Neural progenitor cell (in vitro differentiated cells): ENCODE measurements at regions not wholly inside any gene's neighbourhood (a gene's known extent, or its start where the extent isn't known, plus 50 kb on each side); places are given as distances from the start of the nearest gene placed in this dataset.
A peak's percentile ranks its signal among the peaks of the same experiment; 100 is the strongest.

ENCODE experiments used
- DNase-seq: peaks from one replicate; pipeline ENCODE4 v3.0.0-alpha.2; 2016; ENCODE audit warnings: low spot score
- H2AFZ ChIP-seq: fragments of 200-600 bp; sonication (generic); replicated peaks from 2 replicates; pipeline ENCODE4 v1.6.1; 2016; ENCODE audit warnings: antibody characterized with exemption
- H3F3A ChIP-seq: fragments of 200-600 bp; sonication (generic); 2 replicates; pipeline ENCODE4 v1.6.1; 2016; ENCODE audit warnings: antibody characterized with exemption, low read depth
- H3K27ac ChIP-seq: fragments of 200-600 bp; sonication (generic); 2 replicates; pipeline ENCODE4 v1.5.1; 2016; ENCODE audit warnings: mild to moderate bottlenecking
- H3K27me3 ChIP-seq: fragments of 200-600 bp; sonication (generic); 2 replicates; pipeline ENCODE4 v1.6.1; 2016; ENCODE audit warnings: mild to moderate bottlenecking, moderate library complexity
- H3K36me3 ChIP-seq: fragments of 200-600 bp; sonication (generic); 2 replicates; pipeline ENCODE4 v1.5.1; 2016
- H3K4me1 ChIP-seq: fragments of 200-600 bp; sonication (generic); 2 replicates; pipeline ENCODE4 v1.6.1; 2016; ENCODE audit warnings: mixed run types
- H3K4me2 ChIP-seq: fragments of 200-600 bp; sonication (generic); 2 replicates; pipeline ENCODE4 v1.6.1; 2016
- H3K4me3 ChIP-seq: fragments of 200-600 bp; sonication (generic); 2 replicates; pipeline ENCODE4 v1.5.1; 2016
- H3K79me2 ChIP-seq: fragments of 200-600 bp; sonication (generic); 2 replicates; pipeline ENCODE4 v1.6.1; 2016; ENCODE audit warnings: low read depth
- H3K9ac ChIP-seq: fragments of 200-600 bp; sonication (generic); 2 replicates; pipeline ENCODE4 v1.6.1; 2016
- H3K9me3 ChIP-seq: fragments of 200-600 bp; sonication (generic); 2 replicates; pipeline ENCODE4 v1.5.1; 2016; ENCODE audit warnings: low read depth
- H4K20me1 ChIP-seq: fragments of 200-600 bp; sonication (generic); 2 replicates; pipeline ENCODE4 v1.6.1; 2016; ENCODE audit warnings: low read depth
- H3K27ac Mint-ChIP-seq: 3 replicates; pipeline ENCODE4 v1.8.0; 2021; ENCODE audit warnings: mixed read lengths
- H3K27me3 Mint-ChIP-seq: 2 replicates; pipeline ENCODE4 v1.8.0; 2022; ENCODE audit warnings: low read depth, mild to moderate bottlenecking, inconsistent platforms, moderate library complexity, mixed read lengths; ENCODE audit not compliant: insufficient read depth
- H3K36me3 Mint-ChIP-seq: 3 replicates; pipeline ENCODE4 v1.8.0; 2021; ENCODE audit warnings: mixed read lengths
- H3K4me1 Mint-ChIP-seq: 3 replicates; pipeline ENCODE4 v1.8.0; 2021; ENCODE audit warnings: mixed read lengths
- H3K4me3 Mint-ChIP-seq: 3 replicates; pipeline ENCODE4 v1.8.0; 2021; ENCODE audit warnings: mild to moderate bottlenecking, moderate library complexity, mixed read lengths
- H3K9me3 Mint-ChIP-seq: 3 replicates; pipeline ENCODE4 v1.8.0; 2020; ENCODE audit warnings: mixed read lengths
- EZH2 ChIP-seq: fragments of 200-600 bp; sonication (generic); IDR thresholded peaks from 2 replicates; pipeline ENCODE4 v1.6.1; 2017; ENCODE audit warnings: antibody characterized with exemption, mild to moderate bottlenecking, moderate library complexity
- EZH2phosphoT487 ChIP-seq: fragments of 200-600 bp; sonication (generic); IDR thresholded peaks from 2 replicates; pipeline ENCODE4 v1.6.1; 2017; ENCODE audit warnings: antibody characterized with exemption
- TF ChIP-seq, protein P1 (sequence below): fragments of 200-600 bp; sonication (generic); IDR thresholded peaks from 2 replicates; pipeline ENCODE4 v1.5.1; 2017; ENCODE audit warnings: antibody characterized with exemption, mild to moderate bottlenecking

DNA sequence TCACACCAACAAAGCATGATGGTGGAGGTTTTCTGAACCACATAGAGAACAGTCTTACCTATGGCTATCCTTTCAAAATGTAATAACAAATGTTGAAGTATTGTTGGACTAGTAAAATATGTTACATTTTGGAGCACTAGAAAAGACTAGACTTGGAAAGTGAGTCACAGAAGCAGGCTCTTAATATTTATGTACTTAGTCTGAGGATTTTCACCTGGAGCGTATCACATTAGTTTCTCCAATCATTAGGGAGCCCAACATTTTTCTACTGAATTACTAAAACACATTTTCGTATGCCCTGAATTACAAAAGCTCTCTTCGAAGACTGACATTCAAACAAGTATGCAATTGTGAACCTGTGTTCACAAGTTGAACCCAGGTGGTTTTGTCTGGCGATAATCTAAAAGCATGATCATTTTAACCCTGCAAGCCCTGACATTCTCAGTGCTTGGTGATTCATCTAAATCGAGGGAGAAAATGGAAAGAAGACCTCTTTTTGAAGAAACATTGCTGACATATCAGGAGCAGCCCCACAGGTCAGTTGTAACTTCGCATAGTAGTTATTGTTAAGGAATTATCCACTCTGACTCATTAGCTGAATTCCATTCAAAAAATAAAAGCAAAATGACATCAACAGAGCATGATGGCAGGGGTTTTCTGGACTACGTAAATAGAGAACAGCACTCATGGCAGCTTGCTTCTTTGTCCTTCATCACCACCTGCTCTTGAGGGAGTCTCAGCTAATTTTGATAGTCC is 679.8 kb upstream of the NECTIN3 start:
- peaks cover under 1% of the 10 kb centered on the region for H3K27me3 Mint-ChIP-seq
- TF ChIP-seq, protein P1, sequence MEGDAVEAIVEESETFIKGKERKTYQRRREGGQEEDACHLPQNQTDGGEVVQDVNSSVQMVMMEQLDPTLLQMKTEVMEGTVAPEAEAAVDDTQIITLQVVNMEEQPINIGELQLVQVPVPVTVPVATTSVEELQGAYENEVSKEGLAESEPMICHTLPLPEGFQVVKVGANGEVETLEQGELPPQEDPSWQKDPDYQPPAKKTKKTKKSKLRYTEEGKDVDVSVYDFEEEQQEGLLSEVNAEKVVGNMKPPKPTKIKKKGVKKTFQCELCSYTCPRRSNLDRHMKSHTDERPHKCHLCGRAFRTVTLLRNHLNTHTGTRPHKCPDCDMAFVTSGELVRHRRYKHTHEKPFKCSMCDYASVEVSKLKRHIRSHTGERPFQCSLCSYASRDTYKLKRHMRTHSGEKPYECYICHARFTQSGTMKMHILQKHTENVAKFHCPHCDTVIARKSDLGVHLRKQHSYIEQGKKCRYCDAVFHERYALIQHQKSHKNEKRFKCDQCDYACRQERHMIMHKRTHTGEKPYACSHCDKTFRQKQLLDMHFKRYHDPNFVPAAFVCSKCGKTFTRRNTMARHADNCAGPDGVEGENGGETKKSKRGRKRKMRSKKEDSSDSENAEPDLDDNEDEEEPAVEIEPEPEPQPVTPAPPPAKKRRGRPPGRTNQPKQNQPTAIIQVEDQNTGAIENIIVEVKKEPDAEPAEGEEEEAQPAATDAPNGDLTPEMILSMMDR: no peak
- no peak for TF ChIP-seq EZH2phosphoT487
- TF ChIP-seq EZH2: no peak
- Histone ChIP-seq H2AFZ (peak overlapping the region; percentile 74), H3K9ac (no peak overlapping the region), H3K4me2 (no peak overlapping the region), H4K20me1 (no peaks in the 10 kb centered on the region), H3K79me2 (no peaks in the 10 kb centered on the region), H3K4me1 (no peaks in the 10 kb centered on the region), H3K27ac (no peak overlapping the region), H3K4me3 (no peak overlapping the region), H3K27me3 (no peaks in the 10 kb centered on the region), H3K36me3 (no peaks in the 10 kb centered on the region), H3F3A (no peaks in the 10 kb centered on the region), H3K9me3 (no peaks in the 10 kb centered on the region)
- no peak for DNase-seq
- H3K4me1 Mint-ChIP-seq: peaks cover 14% of the 10 kb centered on the region
- H3K9me3 Mint-ChIP-seq: peaks cover 3% of the 10 kb centered on the region
- no peak overlapping the region for H3K27ac Mint-ChIP-seq
- H3K4me3 Mint-ChIP-seq: no peak overlapping the region
- no peaks in the 10 kb centered on the region for H3K36me3 Mint-ChIP-seq

DNA sequence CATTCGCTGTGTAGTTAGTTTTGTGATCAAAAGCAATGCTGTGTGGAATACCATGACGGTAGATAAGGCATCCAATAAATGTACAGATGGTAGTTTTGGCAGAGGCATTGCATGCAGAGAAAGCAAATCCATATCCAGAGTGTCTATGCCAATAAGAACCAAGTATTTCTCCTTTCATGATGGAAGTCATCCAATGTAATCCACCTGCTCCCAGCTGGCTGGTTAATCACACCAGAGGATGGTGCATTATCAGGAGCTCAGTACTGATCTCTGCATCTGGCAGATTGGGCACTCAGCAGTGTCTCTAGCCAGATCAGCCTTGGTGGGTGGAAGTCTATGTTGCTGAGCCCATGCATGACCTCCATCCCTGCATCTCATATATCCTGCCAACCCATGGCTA is 677.7 kb upstream of the NECTIN3 start:
- no peak overlapping the region for H3K4me3 ChIP-seq
- Mint-ChIP-seq H3K36me3 (no peaks in the 10 kb centered on the region), H3K4me3 (no peak overlapping the region), H3K27ac (no peak overlapping the region), H3K4me1 (peaks cover 14% of the 10 kb centered on the region), H3K27me3 (no peaks in the 10 kb centered on the region), H3K9me3 (no peaks in the 10 kb centered on the region)
- no peaks in the 10 kb centered on the region for H3K36me3 ChIP-seq
- H3K79me2 ChIP-seq: no peaks in the 10 kb centered on the region
- no peak overlapping the region for H2AFZ ChIP-seq
- no peak overlapping the region for H3K4me2 ChIP-seq
- TF ChIP-seq EZH2phosphoT487 (no peak), EZH2 (no peak)
- TF ChIP-seq, protein P1: no peak
- H3K4me1 ChIP-seq: no peaks in the 10 kb centered on the region
- H3K9ac ChIP-seq: no peak overlapping the region
- no peaks in the 10 kb centered on the region for H4K20me1 ChIP-seq
- H3K9me3 ChIP-seq: no peaks in the 10 kb centered on the region
- H3K27me3 ChIP-seq: no peaks in the 10 kb centered on the region
- H3F3A ChIP-seq: no peaks in the 10 kb centered on the region
- no peak for DNase-seq
- H3K27ac ChIP-seq: no peak overlapping the region

DNA sequence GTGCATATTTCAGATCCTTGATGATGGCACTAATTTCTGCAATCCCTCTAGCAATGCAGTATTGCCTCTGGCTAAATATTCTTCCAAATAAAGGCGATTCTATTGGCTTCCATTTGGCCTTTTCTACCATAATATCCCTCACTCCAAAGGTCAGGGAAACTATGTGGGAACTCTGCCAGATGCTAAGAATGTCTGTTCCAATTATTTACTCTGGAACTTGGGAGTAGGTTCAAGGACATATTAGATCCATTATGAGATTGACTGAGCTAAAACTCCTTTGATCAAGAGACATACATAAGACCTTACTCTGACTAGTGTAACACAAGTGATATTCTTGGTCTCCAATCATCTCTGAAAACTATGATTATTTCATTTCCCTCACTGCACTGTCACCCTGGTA is 674.5 kb upstream of the NECTIN3 start:
- H3K79me2 ChIP-seq: no peaks in the 10 kb centered on the region
- H3K36me3 Mint-ChIP-seq: peaks cover 2% of the 10 kb centered on the region
- no peak overlapping the region for H3K4me2 ChIP-seq
- H3K4me3 ChIP-seq: no peak overlapping the region
- no peaks in the 10 kb centered on the region for H3K4me1 ChIP-seq
- no peaks in the 10 kb centered on the region for H3F3A ChIP-seq
- no peak overlapping the region for H3K9ac ChIP-seq
- H3K4me1 Mint-ChIP-seq: peaks cover 7% of the 10 kb centered on the region
- no peak overlapping the region for H3K4me3 Mint-ChIP-seq
- H3K27me3 ChIP-seq: no peaks in the 10 kb centered on the region
- no peak overlapping the region for H3K27ac Mint-ChIP-seq
- H3K9me3 ChIP-seq: no peaks in the 10 kb centered on the region
- no peaks in the 10 kb centered on the region for H3K27me3 Mint-ChIP-seq
- no peaks in the 10 kb centered on the region for H4K20me1 ChIP-seq
- TF ChIP-seq, protein P1: no peak
- no peak for TF ChIP-seq EZH2
- no peak for TF ChIP-seq EZH2phosphoT487
- no peaks in the 10 kb centered on the region for H3K36me3 ChIP-seq
- no peak for DNase-seq
- H3K9me3 Mint-ChIP-seq: peaks cover 10% of the 10 kb centered on the region
- H3K27ac ChIP-seq: no peak overlapping the region
- no peak overlapping the region for H2AFZ ChIP-seq
